Activated T-helper 9 cell treated with anti-CD3 and anti-CD28 coated beads, Interleukin-2, amount 50 U/mL, for 16 hours (primary cell): ENCODE measurements at regions not wholly inside any gene's neighbourhood (a gene's known extent, or its start where the extent isn't known, plus 50 kb on each side); places are given as distances from the start of the nearest gene placed in this dataset.

Source experiments
- DNase-seq: peaks from one replicate; pipeline ENCODE4 v3.0.0-alpha.2; 2020; ENCODE audit warnings: low read depth

DNA sequence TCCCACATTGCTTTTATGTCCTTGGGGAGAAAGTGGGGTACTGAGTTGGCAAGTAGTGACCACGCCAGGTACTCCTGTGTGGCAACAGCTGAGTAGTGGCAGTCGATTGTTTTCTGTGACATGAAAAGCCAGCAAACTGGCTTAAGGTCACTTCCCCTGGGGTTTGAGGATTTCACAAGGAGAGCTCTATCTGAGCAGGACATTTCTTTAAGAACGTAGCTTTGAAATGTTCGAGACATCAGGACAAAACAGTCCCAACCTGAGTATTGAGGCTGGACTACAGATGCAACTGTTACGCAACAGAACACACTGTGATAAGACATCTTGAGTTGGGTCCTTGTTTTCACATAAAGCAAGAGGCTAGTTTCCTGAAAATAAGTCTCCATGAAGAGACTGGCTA lies 146.7 kb upstream of the KLF14 start:
- no peak for DNase-seq

DNA sequence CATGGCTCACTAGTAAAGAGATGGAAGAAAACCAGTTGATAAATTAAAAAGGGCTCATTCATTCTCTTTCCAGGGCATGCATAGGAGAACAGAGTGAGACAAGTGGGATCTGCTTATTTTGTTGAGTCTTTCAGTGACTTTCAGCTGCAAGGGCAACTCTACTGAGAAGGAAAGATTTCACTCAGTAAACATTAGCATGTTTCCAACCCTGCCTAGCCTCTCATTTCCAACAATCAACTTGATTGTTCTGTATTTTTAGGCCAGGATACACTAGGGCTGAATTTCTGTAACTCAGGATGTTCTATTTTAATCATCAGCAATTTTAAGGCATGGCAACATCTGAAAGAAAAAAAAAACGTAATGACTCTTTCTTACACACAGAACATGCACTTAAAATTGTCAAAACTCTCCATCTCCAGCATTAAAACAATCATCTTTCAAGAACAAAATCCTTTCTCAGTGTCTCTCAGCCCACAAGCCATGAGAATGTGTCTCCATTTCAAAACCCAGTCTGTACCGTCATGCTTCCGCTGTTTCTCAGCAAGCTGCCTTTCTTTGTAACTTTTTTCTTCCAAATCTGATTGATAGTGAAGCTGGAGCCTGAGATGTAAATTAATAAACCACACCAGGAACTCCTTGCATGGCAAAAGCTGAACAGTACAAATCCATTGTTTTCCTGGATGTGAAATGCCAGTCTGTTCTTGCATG lies 147.2 kb upstream of the KLF14 start:
- no peak for DNase-seq

DNA sequence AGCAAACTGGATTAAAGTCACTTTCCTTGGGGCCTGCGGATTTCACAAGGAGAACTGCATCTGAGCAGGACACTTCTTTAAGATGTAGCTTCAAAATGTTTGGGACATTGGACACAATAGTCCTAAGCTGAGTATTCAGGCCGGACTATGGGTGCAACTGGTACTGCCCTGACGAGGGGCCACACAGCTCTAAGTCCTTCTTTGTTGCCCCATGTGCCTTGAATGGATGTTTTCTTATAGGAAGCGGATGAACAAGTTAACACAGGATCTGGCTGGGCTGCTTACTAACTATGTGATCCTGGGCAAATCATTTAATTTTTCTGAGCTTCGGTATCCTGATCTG lies 147.8 kb upstream of the KLF14 start:
- DNase-seq, result no peak

DNA sequence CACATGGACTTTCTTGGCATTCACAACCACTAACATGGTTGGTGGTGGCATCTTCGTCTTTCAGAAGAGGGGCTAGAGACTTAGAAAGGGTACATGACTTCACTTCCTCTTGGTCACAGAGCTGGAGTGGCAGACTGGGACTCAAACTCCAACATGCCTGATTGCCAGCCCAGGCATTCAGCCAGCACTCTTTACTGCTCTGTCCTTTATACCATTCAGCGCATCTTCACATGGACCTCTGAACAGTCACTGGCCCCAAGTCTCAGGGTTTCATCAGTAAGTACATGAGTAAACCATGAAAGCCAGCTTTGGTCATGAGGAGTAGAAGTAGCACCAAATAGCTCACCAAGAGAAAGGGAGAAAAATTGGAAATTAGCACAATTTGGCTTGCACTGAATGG lies 148.4 kb upstream of the KLF14 start:
- no peak for DNase-seq

DNA sequence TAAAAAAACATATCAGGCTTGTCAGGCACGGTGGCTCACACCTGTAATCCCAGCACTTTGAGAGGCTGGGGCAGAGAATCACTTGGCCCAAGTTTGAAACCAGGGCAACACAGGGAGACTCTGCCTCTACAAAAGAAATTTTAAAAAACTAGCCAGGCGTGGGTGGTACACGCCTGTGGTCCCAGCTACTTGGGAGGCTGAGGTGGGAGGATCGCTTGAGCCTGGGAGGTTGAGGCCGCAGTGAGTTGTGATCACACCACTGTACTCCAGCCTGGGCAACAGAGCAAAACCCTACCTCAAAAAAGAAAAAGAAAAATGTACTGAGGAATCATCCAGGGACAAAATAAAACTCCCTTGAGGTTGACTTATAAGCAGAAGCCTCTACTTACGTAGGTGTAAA lies 149.9 kb upstream of the KLF14 start:
- no peak for DNase-seq

DNA sequence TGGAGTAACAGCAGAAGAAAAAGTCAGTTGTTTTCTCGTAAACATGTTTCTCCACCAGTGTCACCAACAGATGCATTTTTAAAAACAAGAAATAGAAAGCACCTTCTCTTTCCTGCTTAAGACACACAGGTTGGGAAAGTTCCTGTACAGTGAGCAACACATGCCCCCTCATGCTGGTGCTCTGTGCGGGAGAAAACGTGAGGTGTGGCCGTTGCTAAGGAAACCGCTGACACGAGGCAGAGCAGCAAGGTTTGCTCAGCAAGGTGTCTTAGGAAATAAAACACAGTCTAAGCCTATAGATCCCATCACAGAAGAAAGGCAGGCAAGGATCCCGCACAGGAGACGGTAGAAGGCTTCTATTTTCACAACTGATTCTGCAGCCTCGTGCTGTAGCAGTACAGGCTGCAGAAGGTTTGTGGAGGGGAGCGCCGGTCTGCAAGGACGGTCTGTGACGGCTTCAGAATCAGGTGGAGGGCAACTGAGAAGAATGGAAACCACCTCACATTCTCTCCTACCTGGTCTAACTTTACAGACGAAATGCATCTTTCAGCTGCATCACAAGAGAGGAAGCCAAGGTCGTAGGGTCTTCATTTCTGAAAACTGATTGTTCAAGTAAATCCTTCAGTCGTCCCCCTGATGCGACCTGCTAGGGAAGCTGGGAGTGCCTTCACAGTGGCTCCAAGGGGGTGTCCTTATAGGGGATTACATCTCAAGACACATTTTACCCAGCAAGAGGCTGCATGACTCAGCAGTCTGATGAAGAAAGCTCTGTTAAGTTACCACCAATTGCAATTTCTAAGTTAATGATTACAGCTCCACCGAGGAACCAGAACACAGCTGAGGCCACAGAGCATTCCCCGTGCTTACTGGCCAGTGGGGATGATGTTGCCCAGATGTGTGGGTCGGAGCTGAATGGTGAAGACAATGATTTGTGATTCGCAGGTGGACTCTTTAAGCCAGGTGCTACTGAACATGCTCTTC lies 150.7 kb upstream of the KLF14 start:
- DNase-seq, result no peak

DNA sequence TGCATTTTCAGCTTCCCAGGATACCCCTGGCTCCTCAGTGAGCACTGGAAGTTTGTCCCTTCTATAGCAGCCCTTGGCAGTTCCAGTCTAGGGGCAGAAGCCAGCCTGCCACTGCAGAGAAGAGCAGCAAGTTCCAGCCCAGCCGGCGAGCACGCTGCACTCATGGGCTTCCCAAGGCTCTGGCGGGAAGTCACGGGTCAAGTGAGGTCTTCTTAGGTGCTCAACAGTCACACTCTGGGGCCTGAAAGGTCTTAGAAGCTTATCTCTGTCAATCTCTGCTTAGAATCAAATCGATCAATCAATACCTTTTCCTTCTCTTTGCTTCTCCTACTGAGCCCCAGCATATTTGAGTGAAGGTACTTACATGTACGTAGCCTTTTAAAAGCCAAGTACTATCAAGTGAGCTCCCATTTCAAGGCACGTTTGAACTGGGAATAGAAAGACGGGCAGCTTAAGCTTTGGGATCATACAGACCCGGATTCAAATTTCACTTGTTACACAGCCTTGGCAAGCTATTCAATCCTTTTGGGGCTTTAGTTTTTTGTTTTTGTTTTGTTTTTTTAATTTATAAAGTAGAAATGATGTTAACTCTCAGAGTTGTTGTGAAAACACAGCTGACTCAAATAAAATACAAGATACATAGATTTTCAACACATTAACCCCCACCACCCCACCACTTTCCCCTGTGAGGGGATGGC lies 152.6 kb upstream of the KLF14 start:
- DNase-seq, result no peak

DNA sequence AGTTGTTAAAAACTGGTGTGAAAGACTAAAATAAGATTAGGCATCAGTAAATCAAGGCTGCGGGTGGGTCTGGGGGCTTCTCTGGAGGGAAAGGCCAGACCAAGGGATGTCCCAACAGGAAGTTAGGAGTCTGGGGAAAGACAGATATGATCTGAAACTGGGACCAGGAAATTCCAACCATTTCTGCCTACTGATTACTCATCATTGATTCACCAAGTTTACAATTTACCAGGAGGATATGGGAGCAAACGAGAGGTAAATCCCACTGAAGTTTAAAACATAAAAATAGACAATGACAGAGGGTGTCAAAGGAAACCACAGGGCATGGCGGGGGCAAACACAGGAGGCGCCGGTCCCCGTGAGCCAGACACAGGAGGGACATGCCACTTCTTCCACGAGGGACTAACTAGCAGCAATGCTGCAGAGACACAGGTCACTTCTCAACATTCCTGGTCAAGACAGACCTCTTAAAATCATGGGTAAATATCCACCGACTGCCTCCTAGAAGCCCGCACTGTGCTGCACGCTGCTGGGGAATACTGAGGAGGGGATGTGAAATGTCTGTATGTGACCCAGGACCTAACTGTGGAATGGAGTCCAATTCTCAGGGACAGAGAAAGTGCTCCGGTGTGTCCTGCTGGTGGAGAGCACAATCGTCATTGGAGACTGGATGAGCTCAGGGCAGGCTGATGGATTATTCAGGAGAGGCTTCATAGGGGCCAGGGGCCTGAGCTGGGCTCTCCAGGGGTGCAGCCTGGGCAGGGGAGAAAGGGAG lies 153.4 kb upstream of the KLF14 start:
- no peak for DNase-seq

DNA sequence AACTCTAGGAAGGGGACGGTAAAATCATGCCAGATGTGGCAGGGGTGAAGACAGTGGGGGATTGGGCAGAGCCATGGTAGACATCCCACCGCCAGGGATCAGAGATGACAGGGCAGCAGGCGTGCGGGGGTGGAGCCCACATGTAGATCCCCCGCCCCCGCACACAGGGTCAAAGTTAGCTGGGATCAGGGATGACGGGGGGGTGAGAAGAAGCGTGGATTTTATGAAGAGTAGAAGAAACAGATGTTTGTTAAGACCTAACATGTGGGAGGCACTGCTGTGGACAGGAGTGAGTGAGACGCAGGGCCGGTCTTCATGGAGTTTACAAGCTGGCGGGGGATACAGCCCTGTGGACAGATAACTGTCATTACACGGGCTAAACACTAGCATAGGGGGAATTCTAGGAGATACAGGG lies 154.0 kb upstream of the KLF14 start:
- DNase-seq, result no peak

DNA sequence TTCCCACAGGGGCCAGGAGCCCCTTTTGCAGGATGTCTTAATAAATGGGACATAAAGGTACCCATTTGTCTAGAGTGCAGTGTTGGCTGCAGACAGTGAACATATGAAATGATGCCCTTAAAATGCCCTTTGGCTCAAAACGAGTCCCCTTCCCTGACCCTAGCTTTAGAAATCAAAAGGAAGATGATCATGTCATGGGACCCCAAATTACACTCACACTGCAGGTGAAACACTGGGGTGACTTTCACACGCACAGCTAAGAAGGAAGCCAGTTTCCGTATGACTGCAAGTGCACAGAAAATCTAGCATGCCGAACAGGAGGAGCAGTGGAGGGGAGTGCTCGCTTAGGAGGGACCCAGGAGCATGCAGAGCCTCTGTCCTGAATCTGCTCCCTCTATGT lies 154.5 kb upstream of the KLF14 start:
- DNase-seq, result no peak

DNA sequence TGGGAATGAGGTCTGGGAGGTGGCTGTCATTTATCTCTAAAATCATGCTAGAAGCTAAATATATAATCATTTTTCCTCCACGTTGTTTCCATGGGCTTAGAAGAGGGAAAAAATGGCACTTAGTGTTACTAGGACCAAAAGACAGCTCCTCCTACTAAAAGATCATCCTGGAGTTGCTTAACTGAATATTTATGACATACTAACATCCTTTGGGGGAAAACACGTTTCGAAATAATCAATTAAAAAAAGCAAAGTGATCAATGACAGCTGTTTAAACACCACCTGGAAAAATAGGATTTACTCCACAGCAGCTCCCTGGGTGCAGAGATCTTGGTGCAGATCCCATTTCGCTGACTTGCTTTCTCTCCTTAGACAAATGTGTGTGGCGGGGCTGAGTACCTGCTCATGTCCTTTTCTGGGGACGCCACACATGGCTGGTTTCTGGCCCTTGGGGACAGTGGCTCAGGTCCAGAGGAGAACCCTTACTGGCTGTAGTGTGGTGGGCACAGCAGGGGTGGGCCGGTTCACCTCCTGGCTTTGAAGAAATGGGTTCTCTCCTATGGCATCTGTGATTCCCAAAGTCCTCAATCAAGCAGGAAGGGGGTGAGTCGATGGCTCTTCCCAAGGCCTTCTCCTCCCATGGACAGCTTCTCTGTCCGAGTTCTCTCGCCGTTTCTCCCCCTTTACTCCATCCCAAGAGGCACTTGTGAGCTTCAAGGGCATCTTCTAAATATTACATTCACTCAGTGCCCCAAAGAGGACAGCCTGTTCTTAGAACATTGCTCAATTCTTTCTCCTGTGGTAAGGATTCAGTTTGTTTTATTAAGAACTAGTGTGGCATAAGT lies 156.4 kb upstream of the KLF14 start:
- no peak for DNase-seq

DNA sequence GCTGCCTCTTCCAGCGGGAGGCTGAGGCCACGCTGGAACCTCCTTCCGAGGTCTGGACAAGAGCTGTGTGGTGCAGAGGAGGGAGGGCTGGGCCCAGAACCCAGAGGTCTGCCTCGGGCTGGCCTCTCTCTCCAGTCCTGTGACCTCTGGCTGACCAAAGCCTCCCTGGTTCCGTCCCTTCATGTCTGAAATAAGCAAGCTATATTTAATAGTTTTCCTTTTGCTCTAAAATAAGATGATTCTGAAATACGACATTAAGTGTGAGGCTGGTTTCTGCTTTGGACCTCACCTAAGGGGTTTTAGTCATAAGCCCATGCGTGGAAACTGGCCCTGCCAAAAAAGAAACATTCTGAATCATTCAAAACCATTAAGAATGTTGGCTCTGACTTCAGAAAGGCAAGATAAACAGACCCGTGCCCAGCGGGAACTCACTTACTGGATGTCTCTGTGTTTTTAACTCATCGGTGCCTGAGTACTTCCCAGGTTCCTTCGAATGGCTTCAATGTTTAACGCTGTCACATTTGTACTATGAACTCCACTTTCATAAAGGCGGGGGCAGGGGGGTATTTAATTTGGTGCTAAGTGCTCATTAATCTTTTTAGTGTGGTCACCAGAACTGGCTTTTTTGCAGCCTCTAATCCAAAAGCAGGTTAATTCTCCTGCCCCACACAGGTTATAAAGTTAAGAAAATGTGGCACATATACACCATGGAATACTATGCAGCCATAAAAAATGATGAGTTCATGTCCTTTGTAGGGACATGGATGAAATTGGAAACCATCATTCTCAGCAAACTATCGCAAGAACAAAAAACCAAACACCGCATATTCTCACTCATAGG lies 157.5 kb upstream of the KLF14 start:
- no peak for DNase-seq

DNA sequence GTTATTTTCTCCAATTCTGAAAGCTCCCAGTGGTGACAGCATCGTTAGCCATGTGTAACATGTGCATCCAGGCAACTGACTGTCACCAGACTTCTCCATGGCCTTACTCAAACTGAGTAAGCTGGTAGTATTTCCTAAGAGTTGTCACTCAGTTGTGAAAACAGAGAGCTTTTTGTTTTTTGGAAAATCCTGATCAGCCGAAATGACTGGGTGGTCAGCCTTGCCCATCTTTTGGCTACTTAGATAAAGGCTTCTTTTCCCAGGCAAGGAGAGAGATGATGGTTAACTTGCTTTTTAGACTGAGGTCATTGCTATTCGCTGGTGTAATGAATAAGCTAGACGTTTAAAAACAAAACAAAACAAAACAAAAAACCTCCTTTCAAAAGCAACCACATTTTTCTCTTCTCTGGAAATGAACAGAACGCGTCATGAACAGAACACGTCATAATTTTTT lies 159.5 kb upstream of the KLF14 start:
- no peak for DNase-seq

DNA sequence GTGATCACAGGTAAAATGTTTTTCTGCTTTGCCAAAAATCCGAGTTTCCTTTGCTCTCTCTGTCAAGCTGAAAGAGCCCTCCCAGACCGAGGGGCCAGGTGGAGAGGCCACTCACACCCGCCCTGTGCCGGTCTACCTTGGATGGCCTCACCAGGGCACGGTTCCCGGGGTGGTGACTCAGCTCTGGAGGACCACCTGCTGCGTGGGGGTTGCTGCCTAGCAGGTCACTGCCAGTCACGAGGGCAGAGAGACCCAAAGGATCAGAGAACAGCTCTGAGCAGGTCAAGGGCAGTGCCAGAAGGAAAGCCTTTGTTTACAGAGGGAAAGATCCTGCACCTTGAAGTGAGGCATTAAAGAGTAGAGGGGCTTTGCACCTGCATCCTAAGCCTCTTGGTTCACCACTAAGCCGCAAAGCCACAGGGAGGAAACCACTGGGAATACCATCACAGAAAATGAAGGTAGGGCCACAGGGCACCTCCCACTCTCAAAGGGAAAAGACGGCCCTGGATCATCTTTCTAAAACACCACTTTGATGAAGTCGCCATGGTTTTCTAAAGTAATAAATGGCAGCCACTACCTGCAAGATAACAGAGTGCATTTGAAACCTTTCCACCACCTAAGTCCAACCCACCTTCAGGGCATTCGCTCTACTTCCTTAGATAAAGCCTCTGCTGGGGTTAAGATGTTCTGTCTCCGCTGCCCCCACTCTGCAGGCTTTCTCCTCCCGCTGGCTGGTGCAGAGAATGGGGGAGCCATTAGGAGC lies 160.3 kb upstream of the KLF14 start:
- no peak for DNase-seq

DNA sequence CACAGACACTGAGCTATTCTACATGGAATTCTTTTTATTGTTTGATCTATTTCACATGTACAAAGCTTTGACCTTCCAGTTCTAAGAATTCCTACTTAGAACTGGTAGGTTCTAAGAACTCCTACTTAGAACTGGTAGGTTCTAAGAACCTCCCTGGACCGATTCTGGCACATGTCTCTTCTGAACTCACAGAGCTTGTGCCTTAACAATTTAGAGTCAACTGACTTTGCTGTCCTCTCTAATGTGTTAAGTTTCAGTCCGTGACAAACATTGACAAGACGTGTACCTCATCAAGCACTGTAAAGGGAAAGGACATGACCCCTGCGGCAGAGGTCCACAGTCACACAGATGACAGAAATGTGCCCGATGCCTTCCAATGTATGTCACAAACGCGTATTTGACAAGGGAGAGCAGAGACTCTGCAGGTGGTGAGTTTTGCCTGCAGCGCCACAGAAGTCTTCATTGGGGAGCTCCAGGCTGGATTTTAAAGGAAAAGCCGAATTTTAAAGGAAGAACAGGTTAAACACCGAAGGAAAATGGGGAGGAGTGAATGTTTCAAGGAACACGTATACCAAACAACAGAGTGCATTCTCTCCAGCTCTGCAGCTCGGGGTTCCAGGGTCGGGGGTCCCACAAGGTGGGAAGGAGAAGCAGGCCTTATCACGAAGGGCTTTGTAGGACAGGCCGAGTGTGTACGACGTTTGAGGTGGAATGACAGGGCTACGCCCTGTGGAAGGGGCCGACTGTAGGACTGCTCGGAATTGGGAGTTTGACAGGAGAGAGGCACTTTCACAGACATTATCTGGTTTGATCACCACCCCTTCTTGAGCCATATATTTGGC lies 161.1 kb upstream of the KLF14 start:
- DNase-seq, result no peak

DNA sequence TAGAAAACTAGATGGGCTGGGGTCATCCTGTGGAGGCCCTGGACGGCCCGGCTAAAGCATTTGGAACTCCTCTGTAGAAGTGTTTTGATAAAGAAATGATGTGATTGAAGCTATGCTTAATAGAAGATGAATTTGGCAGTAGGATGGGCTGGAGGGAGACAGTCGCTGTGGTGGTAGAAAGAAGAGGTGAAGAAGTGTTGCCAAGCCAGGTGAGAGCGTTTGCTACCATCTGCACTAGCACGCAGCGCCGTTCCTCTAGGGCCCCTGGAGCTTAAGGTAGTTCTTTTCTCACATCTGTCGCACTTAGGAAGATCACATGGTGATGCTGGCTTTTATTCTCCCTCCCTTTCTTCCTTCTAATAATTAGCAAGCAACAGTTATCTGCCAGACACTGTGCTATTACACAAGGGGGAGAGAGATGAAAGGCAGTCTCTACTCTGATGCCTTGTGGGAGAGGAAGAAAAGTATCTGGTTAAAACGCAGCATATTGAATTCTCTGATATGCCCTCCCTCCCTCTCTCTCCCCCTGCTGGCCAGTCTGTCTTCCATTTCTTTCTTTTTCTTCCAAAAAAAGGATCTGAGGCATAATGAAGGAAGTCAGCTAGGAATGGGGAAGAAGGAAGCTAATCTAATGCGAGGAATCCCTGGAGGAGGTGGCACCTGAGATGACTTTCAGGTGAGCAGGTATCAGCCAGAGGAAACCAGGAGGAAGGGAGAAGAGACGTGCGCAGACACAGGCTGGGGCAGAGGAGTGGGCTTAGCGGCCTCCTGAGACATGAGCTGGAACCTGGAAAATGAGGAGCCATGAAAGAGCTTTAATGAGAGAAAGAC lies 162.3 kb upstream of the KLF14 start:
- DNase-seq, result no peak

DNA sequence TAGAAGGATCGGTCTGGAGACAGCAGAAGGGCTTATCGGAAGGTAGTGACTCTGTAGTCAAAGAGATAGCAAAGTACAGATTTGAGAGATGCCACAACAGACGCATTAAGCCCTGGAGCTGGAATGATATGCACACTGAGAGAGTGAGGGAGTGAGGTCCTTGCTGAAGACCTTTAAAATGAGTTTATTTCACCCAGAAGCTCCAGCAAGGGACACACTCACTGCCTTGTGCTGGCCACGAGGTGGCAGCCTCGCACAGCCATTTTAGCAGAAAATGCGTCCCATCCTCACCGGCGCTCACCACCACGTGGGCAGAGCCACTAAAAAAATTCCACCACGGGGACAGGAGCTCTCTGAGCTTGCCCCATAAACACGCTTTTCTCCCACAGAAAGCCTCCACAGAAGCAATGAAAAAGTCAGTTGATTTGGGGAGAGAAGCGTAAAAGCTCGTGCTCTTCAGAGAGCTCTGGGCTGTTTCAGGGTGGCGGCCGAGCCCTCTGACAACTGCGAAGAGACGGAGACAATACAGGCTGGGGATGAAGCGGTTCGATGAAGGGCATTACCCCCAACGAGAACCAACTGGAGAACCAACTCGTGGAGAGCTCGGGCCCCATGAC lies 163.0 kb upstream of the KLF14 start:
- peak; percentile 62 for DNase-seq
